ENCODE measurements at regions not wholly inside any gene's neighbourhood (a gene's known extent, or its start where the extent isn't known, plus 50 kb on each side); places are given as distances from the start of the nearest gene placed in this dataset.

- no peak for TF ChIP-seq CTCF (IDR thresholded peaks at IDR 0.05)
- no peak for TF ChIP-seq POLR2A (IDR thresholded peaks at IDR 0.05)
These were observed 313.3 kb downstream of the OSR1 start for GRCh38 chr2:19045151-19045550.

Measured in thyroid gland (tissue), 4 donors.